ENCODE measurements at regions not wholly inside any gene's neighbourhood (a gene's known extent, or its start where the extent isn't known, plus 50 kb on each side); places are given as distances from the start of the nearest gene placed in this dataset.

DNA sequence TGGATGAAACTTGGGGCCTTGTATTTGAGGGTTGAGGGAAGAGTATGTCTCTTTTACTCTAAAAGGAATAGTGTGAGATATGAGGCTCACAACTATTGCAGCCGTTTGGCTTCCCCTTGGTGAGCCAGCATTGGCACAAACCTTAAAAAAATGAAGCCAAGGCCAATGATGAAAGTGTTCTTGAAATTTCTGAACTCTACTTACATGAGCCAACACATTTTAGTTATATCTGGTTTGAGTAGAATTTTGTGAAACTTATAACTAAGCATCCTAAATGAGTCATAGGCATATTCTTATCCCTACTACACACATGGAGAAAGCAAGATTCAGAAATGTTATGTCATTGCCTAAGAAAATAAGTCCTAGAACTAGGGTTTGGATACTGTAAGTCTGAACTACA is 55.3 kb upstream of the ACSS3 start:
- POLR2A ChIA-PET: no interaction called here
- H3K27ac ChIP-seq (ENCODE audit: insufficient read depth in 1 of 2, low read depth in 1 of 2, low read length in 2 of 2, poor library complexity in 1 of 2, severe bottlenecking in 2 of 2): no peak overlapping the region
- H3K4me3 ChIP-seq (ENCODE audit: control insufficient read depth in 1 of 7, extremely low read depth in 1 of 7, insufficient read depth in 4 of 7, low read depth in 2 of 7, low read length in 6 of 7): no peak overlapping the region
- no peaks in the 10 kb centered on the region for H3K36me3 ChIP-seq (ENCODE audit: control insufficient read depth in 4 of 4, insufficient read depth in 4 of 4, low read length in 3 of 4)
- peaks cover 0 to 1% (median 0%) of the 10 kb centered on the region in 5 experiments for H3K9me3 ChIP-seq (ENCODE audit: control extremely low read depth in 1 of 5, control insufficient read depth in 4 of 5, insufficient read depth in 2 of 5, low read depth in 1 of 5, low read length in 4 of 5)
- H3K4me1 ChIP-seq (ENCODE audit: control extremely low read depth in 1 of 4, control insufficient read depth in 4 of 4, insufficient read depth in 4 of 4, low read length in 3 of 4): no peaks in the 10 kb centered on the region
- CTCF ChIA-PET: no interaction called here
- no CpG with 5 or more reads among the region's 1 CpG for WGBS (ENCODE audit: insufficient coverage)
- no peak for DNase-seq
- no peaks in the 10 kb centered on the region for H3K27me3 ChIP-seq (replicated peaks in 2 of 5; ENCODE audit: control insufficient read depth in 4 of 5, insufficient read depth in 5 of 5, low read length in 4 of 5)

DNA sequence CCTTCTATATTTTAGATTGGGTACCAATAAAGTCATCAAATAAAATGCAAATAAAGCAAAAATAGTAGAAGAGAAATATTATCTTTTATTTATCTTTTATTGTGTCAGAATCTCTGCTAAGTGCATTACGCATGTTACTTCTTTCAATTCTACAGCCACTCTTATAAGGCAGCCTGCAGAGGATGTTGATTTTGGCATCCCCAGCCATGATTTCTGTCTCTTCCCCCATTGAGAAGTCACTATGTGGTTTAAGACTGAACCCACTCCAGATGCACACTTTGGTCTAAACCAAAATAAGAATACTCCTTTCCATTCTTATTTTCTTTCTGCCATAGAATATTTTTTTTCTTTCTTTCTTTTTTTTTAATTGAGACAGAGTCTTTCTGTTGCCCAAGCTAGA is 56.0 kb upstream of the ACSS3 start:
- CTCF ChIA-PET: no interaction called here
- Histone ChIP-seq H3K4me3 (ENCODE audit: control insufficient read depth in 1 of 7, extremely low read depth in 1 of 7, insufficient read depth in 4 of 7, low read depth in 2 of 7, low read length in 6 of 7) (no peak overlapping the region), H3K36me3 (ENCODE audit: control insufficient read depth in 4 of 4, insufficient read depth in 4 of 4, low read length in 3 of 4) (no peaks in the 10 kb centered on the region), H3K9me3 (ENCODE audit: control extremely low read depth in 1 of 5, control insufficient read depth in 4 of 5, insufficient read depth in 2 of 5, low read depth in 1 of 5, low read length in 4 of 5) (peaks cover 0 to 1% (median 0%) of the 10 kb centered on the region in 5 experiments), H3K27ac (ENCODE audit: insufficient read depth in 1 of 2, low read depth in 1 of 2, low read length in 2 of 2, poor library complexity in 1 of 2, severe bottlenecking in 2 of 2) (no peak overlapping the region), H3K4me1 (ENCODE audit: control extremely low read depth in 1 of 4, control insufficient read depth in 4 of 4, insufficient read depth in 4 of 4, low read length in 3 of 4) (no peaks in the 10 kb centered on the region), H3K27me3 (replicated peaks in 2 of 5; ENCODE audit: control insufficient read depth in 4 of 5, insufficient read depth in 5 of 5, low read length in 4 of 5) (no peaks in the 10 kb centered on the region)
- WGBS (ENCODE audit: insufficient coverage): 100% methylated on average over 1 of the region's 1 CpG
- no peak for DNase-seq
- POLR2A ChIA-PET: no interaction called here

DNA sequence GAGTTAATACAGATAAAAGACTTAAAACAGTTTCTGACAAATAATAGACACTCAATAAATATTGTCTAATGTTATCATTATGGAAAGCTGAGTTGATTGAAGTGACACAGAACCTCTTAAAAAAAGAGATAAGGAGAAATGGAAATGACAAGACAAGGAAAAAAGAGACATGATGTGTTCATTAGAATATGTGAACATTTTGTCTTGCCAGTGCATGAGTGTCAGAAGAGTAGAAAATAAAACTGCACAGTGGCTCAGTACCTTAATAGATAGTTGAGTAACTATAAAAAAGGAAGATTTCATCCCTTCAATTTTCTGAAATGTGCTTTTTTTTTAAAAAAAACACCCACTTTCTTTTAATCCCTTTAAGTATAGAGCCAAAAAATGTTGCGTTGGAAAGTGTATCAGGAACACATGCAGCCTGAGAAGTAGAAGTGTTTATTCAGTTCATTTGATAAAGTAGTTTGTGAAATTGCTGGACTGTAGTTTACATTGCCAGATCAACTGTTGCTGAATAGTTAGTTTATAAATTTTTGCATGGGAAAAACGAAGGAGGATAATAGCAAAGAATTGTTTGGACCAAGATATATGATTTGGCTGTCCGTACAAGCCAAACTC is 56.6 kb upstream of the ACSS3 start:
- no peaks in the 10 kb centered on the region for H3K36me3 ChIP-seq (ENCODE audit: control insufficient read depth in 4 of 4, insufficient read depth in 4 of 4, low read length in 3 of 4)
- POLR2A ChIA-PET: no interaction called here
- no peak overlapping the region for H3K4me3 ChIP-seq (ENCODE audit: control insufficient read depth in 1 of 7, extremely low read depth in 1 of 7, insufficient read depth in 4 of 7, low read depth in 2 of 7, low read length in 6 of 7)
- no peak overlapping the region for H3K27ac ChIP-seq (ENCODE audit: insufficient read depth in 1 of 2, low read depth in 1 of 2, low read length in 2 of 2, poor library complexity in 1 of 2, severe bottlenecking in 2 of 2)
- CTCF ChIA-PET: no interaction called here
- no peaks in the 10 kb centered on the region for H3K27me3 ChIP-seq (replicated peaks in 2 of 5; ENCODE audit: control insufficient read depth in 4 of 5, insufficient read depth in 5 of 5, low read length in 4 of 5)
- H3K4me1 ChIP-seq (ENCODE audit: control extremely low read depth in 1 of 4, control insufficient read depth in 4 of 4, insufficient read depth in 4 of 4, low read length in 3 of 4): no peaks in the 10 kb centered on the region
- no peak for DNase-seq
- 100% methylated on average over 1 of the region's 3 CpGs for WGBS (ENCODE audit: insufficient coverage)
- H3K9me3 ChIP-seq (ENCODE audit: control extremely low read depth in 1 of 5, control insufficient read depth in 4 of 5, insufficient read depth in 2 of 5, low read depth in 1 of 5, low read length in 4 of 5): peaks cover 0 to 1% (median 0%) of the 10 kb centered on the region in 5 experiments

DNA sequence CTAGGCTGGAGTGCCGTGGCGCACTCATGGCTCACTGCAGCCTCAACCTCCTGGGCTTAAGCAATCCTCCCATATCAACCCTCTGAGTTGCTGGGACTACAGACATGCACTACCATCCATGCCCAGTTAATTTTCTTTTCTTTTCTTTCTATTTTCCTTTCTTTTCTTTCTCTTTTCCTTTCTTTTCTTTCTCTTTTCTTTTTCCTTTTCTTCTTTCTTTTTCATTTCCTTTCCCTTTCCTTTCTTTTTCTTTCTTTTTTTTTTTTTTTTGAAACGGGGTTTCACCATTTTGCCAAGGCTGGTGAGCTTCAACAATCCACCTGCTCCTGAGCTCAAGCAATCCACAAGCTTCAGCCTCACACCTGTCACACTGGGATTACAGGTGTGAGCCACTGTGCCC is 60.1 kb upstream of the ACSS3 start:
- Histone ChIP-seq H3K27me3 (replicated peaks in 2 of 5; ENCODE audit: control insufficient read depth in 4 of 5, insufficient read depth in 5 of 5, low read length in 4 of 5) (no peaks in the 10 kb centered on the region), H3K9me3 (ENCODE audit: control extremely low read depth in 1 of 5, control insufficient read depth in 4 of 5, insufficient read depth in 2 of 5, low read depth in 1 of 5, low read length in 4 of 5) (peaks cover 0 to 1% (median 0%) of the 10 kb centered on the region in 5 experiments), H3K36me3 (ENCODE audit: control insufficient read depth in 4 of 4, insufficient read depth in 4 of 4, low read length in 3 of 4) (no peaks in the 10 kb centered on the region), H3K4me1 (ENCODE audit: control extremely low read depth in 1 of 4, control insufficient read depth in 4 of 4, insufficient read depth in 4 of 4, low read length in 3 of 4) (no peaks in the 10 kb centered on the region), H3K27ac (ENCODE audit: insufficient read depth in 1 of 2, low read depth in 1 of 2, low read length in 2 of 2, poor library complexity in 1 of 2, severe bottlenecking in 2 of 2) (no peak overlapping the region), H3K4me3 (ENCODE audit: control insufficient read depth in 1 of 7, extremely low read depth in 1 of 7, insufficient read depth in 4 of 7, low read depth in 2 of 7, low read length in 6 of 7) (no peak overlapping the region)
- DNase-seq: no peak
- WGBS (ENCODE audit: insufficient coverage): no CpG with 5 or more reads among the region's 3 CpGs
- CTCF ChIA-PET: no interaction called here
- POLR2A ChIA-PET: no interaction called here

DNA sequence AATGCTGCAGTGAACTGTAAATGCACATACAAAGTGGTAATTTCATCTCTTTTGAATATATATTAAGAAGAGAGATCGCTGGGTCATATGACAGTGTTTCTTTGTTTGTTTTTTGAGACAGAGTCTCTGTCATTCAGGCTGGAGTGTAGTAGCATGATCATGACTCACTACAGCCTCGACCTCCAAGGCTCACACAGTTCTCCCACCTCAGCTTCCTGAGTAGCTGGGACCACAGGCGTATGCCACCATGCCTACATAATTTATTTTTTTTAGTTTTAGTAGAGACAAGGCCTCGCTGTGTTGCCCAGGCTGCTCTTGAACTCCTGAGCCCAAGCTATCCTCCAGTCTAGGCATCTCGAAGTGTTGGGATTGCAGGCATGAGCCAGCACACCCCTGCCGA is 62.4 kb upstream of the ACSS3 start:
- Histone ChIP-seq H3K4me3 (ENCODE audit: control insufficient read depth in 1 of 7, extremely low read depth in 1 of 7, insufficient read depth in 4 of 7, low read depth in 2 of 7, low read length in 6 of 7) (no peak overlapping the region), H3K27ac (ENCODE audit: insufficient read depth in 1 of 2, low read depth in 1 of 2, low read length in 2 of 2, poor library complexity in 1 of 2, severe bottlenecking in 2 of 2) (no peak overlapping the region), H3K4me1 (ENCODE audit: control extremely low read depth in 1 of 4, control insufficient read depth in 4 of 4, insufficient read depth in 4 of 4, low read length in 3 of 4) (no peaks in the 10 kb centered on the region), H3K27me3 (replicated peaks in 2 of 5; ENCODE audit: control insufficient read depth in 4 of 5, insufficient read depth in 5 of 5, low read length in 4 of 5) (no peaks in the 10 kb centered on the region), H3K9me3 (ENCODE audit: control extremely low read depth in 1 of 5, control insufficient read depth in 4 of 5, insufficient read depth in 2 of 5, low read depth in 1 of 5, low read length in 4 of 5) (no peaks in the 10 kb centered on the region), H3K36me3 (ENCODE audit: control insufficient read depth in 4 of 4, insufficient read depth in 4 of 4, low read length in 3 of 4) (no peaks in the 10 kb centered on the region)
- no peak for DNase-seq
- CTCF ChIA-PET: no interaction called here
- POLR2A ChIA-PET: no interaction called here
- WGBS (ENCODE audit: insufficient coverage): 94% methylated on average over 3 of the region's 6 CpGs

DNA sequence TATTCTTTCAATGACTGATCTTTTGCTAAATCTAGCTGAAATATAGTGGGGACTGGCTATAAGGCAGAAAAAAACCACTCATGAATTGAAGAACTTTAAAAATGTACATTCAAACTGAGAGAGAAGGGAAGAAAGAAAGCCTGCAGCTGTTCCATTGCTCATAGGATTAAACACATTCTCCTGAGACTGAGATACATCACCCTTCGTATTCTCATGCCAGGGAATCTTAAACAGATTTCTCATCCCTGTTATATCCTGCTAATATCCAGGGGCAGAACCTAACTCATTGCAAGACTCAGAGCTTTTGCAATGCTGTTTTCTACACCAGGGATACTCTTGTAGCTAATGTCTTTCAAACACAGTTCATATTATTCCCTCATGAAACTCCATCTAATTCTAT is 67.2 kb upstream of the ACSS3 start:
- ChIA-PET CTCF (no interaction called here), POLR2A (no interaction called here)
- Histone ChIP-seq H3K4me1 (ENCODE audit: control extremely low read depth in 1 of 4, control insufficient read depth in 4 of 4, insufficient read depth in 4 of 4, low read length in 3 of 4) (no peaks in the 10 kb centered on the region), H3K27ac (ENCODE audit: insufficient read depth in 1 of 2, low read depth in 1 of 2, low read length in 2 of 2, poor library complexity in 1 of 2, severe bottlenecking in 2 of 2) (no peak overlapping the region), H3K4me3 (ENCODE audit: control insufficient read depth in 1 of 7, extremely low read depth in 1 of 7, insufficient read depth in 4 of 7, low read depth in 2 of 7, low read length in 6 of 7) (no peak overlapping the region), H3K36me3 (ENCODE audit: control insufficient read depth in 4 of 4, insufficient read depth in 4 of 4, low read length in 3 of 4) (no peaks in the 10 kb centered on the region), H3K9me3 (ENCODE audit: control extremely low read depth in 1 of 5, control insufficient read depth in 4 of 5, insufficient read depth in 2 of 5, low read depth in 1 of 5, low read length in 4 of 5) (no peaks in the 10 kb centered on the region), H3K27me3 (replicated peaks in 2 of 5; ENCODE audit: control insufficient read depth in 4 of 5, insufficient read depth in 5 of 5, low read length in 4 of 5) (no peaks in the 10 kb centered on the region)
- no peak for DNase-seq
- WGBS (ENCODE audit: insufficient coverage): 80% methylated on average over 1 of the region's 1 CpG

DNA sequence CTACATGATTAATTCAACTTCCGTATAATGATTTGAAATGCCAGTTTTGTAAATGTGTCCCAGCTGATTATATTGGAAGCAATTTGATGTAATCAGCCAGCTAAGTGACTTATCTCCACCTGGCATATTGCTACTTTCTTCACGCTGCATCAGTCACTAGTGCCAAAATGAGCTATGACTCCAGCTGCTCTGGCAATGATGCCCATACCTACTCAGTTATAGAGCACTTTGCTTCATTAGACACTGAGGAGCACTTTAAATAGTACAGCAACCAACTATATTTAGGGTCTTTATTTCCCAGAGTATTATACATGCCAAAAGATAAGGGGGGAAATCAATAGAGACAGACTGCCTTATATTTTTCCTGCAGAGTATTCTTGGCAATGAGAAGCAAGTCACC is 67.9 kb upstream of the LIN7A start:
- ChIA-PET CTCF (interaction anchor here (0.6 kb wide), 1 partner anchor 125 kb away, joined by 3 read pairs; no protein-coding TSS in a partner anchor), POLR2A (no interaction called here)
- no peaks in the 10 kb centered on the region for H3K4me1 ChIP-seq (ENCODE audit: control extremely low read depth in 1 of 4, control insufficient read depth in 4 of 4, insufficient read depth in 4 of 4, low read length in 3 of 4)

More for the DNA sequence above, 67.9 kb upstream of the LIN7A start:
- DNase-seq: peak in 1 of 3 donors; percentile 6
- WGBS (ENCODE audit: insufficient coverage): 75% methylated on average over 1 of the region's 2 CpGs
- no peak overlapping the region for H3K27ac ChIP-seq (ENCODE audit: insufficient read depth in 1 of 2, low read depth in 1 of 2, low read length in 2 of 2, poor library complexity in 1 of 2, severe bottlenecking in 2 of 2)
- no peaks in the 10 kb centered on the region for H3K27me3 ChIP-seq (replicated peaks in 2 of 5; ENCODE audit: control insufficient read depth in 4 of 5, insufficient read depth in 5 of 5, low read length in 4 of 5)
- H3K9me3 ChIP-seq (ENCODE audit: control extremely low read depth in 1 of 5, control insufficient read depth in 4 of 5, insufficient read depth in 2 of 5, low read depth in 1 of 5, low read length in 4 of 5): no peaks in the 10 kb centered on the region
- H3K36me3 ChIP-seq (ENCODE audit: control insufficient read depth in 4 of 4, insufficient read depth in 4 of 4, low read length in 3 of 4): no peaks in the 10 kb centered on the region
- H3K4me3 ChIP-seq (ENCODE audit: control insufficient read depth in 1 of 7, extremely low read depth in 1 of 7, insufficient read depth in 4 of 7, low read depth in 2 of 7, low read length in 6 of 7): no peak overlapping the region

All from common myeloid progenitor, CD34-positive (primary cell).